H1 (cell line): ENCODE measurements at regions not wholly inside any gene's neighbourhood (a gene's known extent, or its start where the extent isn't known, plus 50 kb on each side); places are given as distances from the start of the nearest gene placed in this dataset.

Experiments
- CTCF ChIA-PET: fragments of 300-600 bp; sonication (Branson Sonifier 250); formaldehyde crosslinking; loops from one replicate; lab custom pipeline; 2021; ENCODE audit not compliant: partially characterized antibody; lab: Charles Lee
- POLR2A ChIA-PET: fragments of 300-600 bp; sonication (Branson Sonifier 250); formaldehyde crosslinking; loops from one replicate; lab custom pipeline; 2021; ENCODE audit warnings: inconsistent platforms; ENCODE audit not compliant: partially characterized antibody; lab: Charles Lee
- DNase-seq, 2 experiments: peaks; one replicate each; pipeline versions ENCODE4 v3.0.0 to v3.0.0-alpha.2; 2010 to 2022; ENCODE audit warnings: low spot score in 2 of 2, low read depth in 1 of 2, mixed read lengths in 1 of 2
- FAIRE-seq: peaks from 2 replicates; lab custom pipeline; 2011; peaks lifted over from hg19 to GRCh38; lab: Jason Lieb, UNC
- H2AFZ ChIP-seq: 2 replicates; pipeline ENCODE4 v1.8.1; 2012; ENCODE audit warnings: low read length, inconsistent platforms
- H2AK5ac ChIP-seq: 2 replicates; pipeline ENCODE4 v1.6.1; 2013; ENCODE audit warnings: low read depth, low read length
- H2BK120ac ChIP-seq: replicated peaks from 2 replicates; pipeline ENCODE3; 2013; ENCODE audit warnings: low read depth, low read length, inconsistent platforms
- H2BK12ac ChIP-seq: 2 replicates; pipeline ENCODE4 v1.6.1; 2013; ENCODE audit warnings: low read depth, low read length
- H2BK15ac ChIP-seq: 2 replicates; pipeline ENCODE4 v1.6.1; 2013; ENCODE audit warnings: low read length
- H2BK20ac ChIP-seq: 2 replicates; pipeline ENCODE4 v1.6.1; 2013; ENCODE audit warnings: low read length
- H2BK5ac ChIP-seq: 2 replicates; pipeline ENCODE4 v1.6.1; 2013; ENCODE audit warnings: low read depth, low read length
- H3K14ac ChIP-seq: 2 replicates; pipeline ENCODE4 v1.6.1; 2013; ENCODE audit warnings: inconsistent platforms; ENCODE audit not compliant: insufficient read length
- H3K18ac ChIP-seq: 2 replicates; pipeline ENCODE4 v1.6.1; 2013; ENCODE audit warnings: low read length; ENCODE audit errors: extremely low read depth
- H3K23ac ChIP-seq: 2 replicates; pipeline ENCODE4 v1.6.1; 2013; ENCODE audit warnings: inconsistent platforms; ENCODE audit not compliant: insufficient read length
- H3K23me2 ChIP-seq: 2 replicates; pipeline ENCODE4 v1.6.1; 2013; ENCODE audit warnings: low read depth, low read length
- H3K27ac ChIP-seq: 2 replicates; pipeline ENCODE4 v1.6.1; 2011; ENCODE audit warnings: low read depth, low read length, inconsistent platforms
- H3K27me3 ChIP-seq, 4 experiments: replicated peaks in 1 of 4; 1 replicate in 1 of 4; 2 replicates in 3 of 4; pipeline versions ENCODE4 v1.6.1 to v1.8.1; 2011 to 2013; ENCODE audit warnings: low read length in 3 of 4, mild to moderate bottlenecking in 3 of 4, inconsistent platforms in 2 of 4, mixed read lengths in 2 of 4, moderate library complexity in 1 of 4; ENCODE audit not compliant: control insufficient read depth in 3 of 4, insufficient read depth in 3 of 4; ENCODE audit errors: extremely low read depth in 1 of 4
- H3K36me3 ChIP-seq, 4 experiments: 2 replicates each; pipeline versions ENCODE4 v1.6.1 to v1.8.1; 2011 to 2013; ENCODE audit warnings: mild to moderate bottlenecking in 4 of 4, low read length in 3 of 4, moderate library complexity in 2 of 4, control low read depth in 1 of 4, inconsistent platforms in 1 of 4; ENCODE audit not compliant: insufficient read depth in 4 of 4, control insufficient read depth in 2 of 4
- H3K4ac ChIP-seq: replicated peaks from 2 replicates; pipeline ENCODE3; 2013; ENCODE audit warnings: low read length, low read depth, mixed read lengths, inconsistent platforms; ENCODE audit not compliant: insufficient read length
- H3K4me1 ChIP-seq, 4 experiments: replicated peaks in 1 of 4; 1 replicate in 1 of 4; 2 replicates in 3 of 4; pipeline versions ENCODE4 v1.6.1 to v1.8.1; 2011 to 2013; ENCODE audit warnings: low read length in 3 of 4, inconsistent platforms in 2 of 4, mixed read lengths in 1 of 4; ENCODE audit not compliant: insufficient read depth in 4 of 4, control insufficient read depth in 3 of 4
- H3K4me2 ChIP-seq, 2 experiments: 2 replicates each; pipeline versions ENCODE4 v1.6.1 to v1.8.1; 2011 to 2013; ENCODE audit warnings: low read depth in 2 of 2, low read length in 2 of 2, control low read depth in 1 of 2, inconsistent platforms in 1 of 2, mild to moderate bottlenecking in 1 of 2; ENCODE audit not compliant: insufficient read depth in 1 of 2
- H3K4me3 ChIP-seq, 4 experiments: fragments of 200-600, 300-600 bp in 1 of 4; sonication (generic), shearing (Covaris generic), sonication (Bioruptor Twin) in 1 of 4; 2 replicates each; pipeline versions ENCODE4 v1.5.1 to v1.8.1; 2011 to 2016; ENCODE audit warnings: low read length in 4 of 4, low read depth in 3 of 4, control low read depth in 2 of 4, inconsistent platforms in 2 of 4, mild to moderate bottlenecking in 2 of 4, mixed read lengths in 1 of 4, moderate library complexity in 1 of 4; ENCODE audit not compliant: insufficient read depth in 2 of 4; ENCODE audit errors: extremely low read depth in 1 of 4
- H3K56ac ChIP-seq: replicated peaks from 2 replicates; pipeline ENCODE3; 2013; ENCODE audit warnings: low read depth, mild to moderate bottlenecking, mixed read lengths, low read length, inconsistent platforms; ENCODE audit not compliant: insufficient read length
- H3K79me1 ChIP-seq: 2 replicates; pipeline ENCODE4 v1.6.1; 2013; ENCODE audit warnings: low read depth, low read length, control low read depth
- H3K79me2 ChIP-seq, 2 experiments: 2 replicates each; pipeline versions ENCODE4 v1.6.1 to v1.8.1; 2012 to 2013; ENCODE audit warnings: low read length in 2 of 2, mild to moderate bottlenecking in 2 of 2, inconsistent platforms in 1 of 2; ENCODE audit not compliant: insufficient read depth in 2 of 2, control insufficient read depth in 1 of 2
- H3K9ac ChIP-seq, 4 experiments: replicated peaks in 1 of 4; 1 replicate in 1 of 4; 2 replicates in 3 of 4; pipeline versions ENCODE4 v1.6.1 to v1.8.1; 2011 to 2013; ENCODE audit warnings: low read depth in 3 of 4, low read length in 3 of 4, control low read depth in 2 of 4, mild to moderate bottlenecking in 2 of 4, moderate library complexity in 2 of 4, inconsistent platforms in 1 of 4; ENCODE audit errors: extremely low read depth in 1 of 4
- H3K9me3 ChIP-seq, 2 experiments: 2 replicates each; pipeline versions ENCODE4 v1.6.1 to v1.8.1; 2012 to 2013; ENCODE audit warnings: mild to moderate bottlenecking in 2 of 2, moderate library complexity in 2 of 2, control low read depth in 1 of 2, inconsistent platforms in 1 of 2, low read depth in 1 of 2, low read length in 1 of 2, mixed read lengths in 1 of 2; ENCODE audit not compliant: insufficient read depth in 2 of 2
- H4K20me1 ChIP-seq, 2 experiments: replicated peaks in 1 of 2; 2 replicates each; pipeline versions ENCODE3 to v1.8.1; 2011 to 2013; ENCODE audit warnings: inconsistent platforms in 2 of 2, low read length in 2 of 2, mild to moderate bottlenecking in 1 of 2; ENCODE audit not compliant: insufficient read depth in 2 of 2, control insufficient read depth in 1 of 2
- H4K5ac ChIP-seq: 2 replicates; pipeline ENCODE4 v1.6.1; 2013; ENCODE audit warnings: low read length, low read depth, mixed read lengths, inconsistent platforms; ENCODE audit not compliant: insufficient read length
- H4K8ac ChIP-seq: 2 replicates; pipeline ENCODE4 v1.8.0; 2013; ENCODE audit warnings: mild to moderate bottlenecking, moderate library complexity, low read length, inconsistent platforms; ENCODE audit not compliant: insufficient read depth; ENCODE audit errors: extremely low read depth
- H4K91ac ChIP-seq: replicated peaks from 2 replicates; pipeline ENCODE3; 2013; ENCODE audit warnings: low read length, mixed read lengths, inconsistent platforms; ENCODE audit not compliant: insufficient read length
- GABPA ChIP-seq: IDR thresholded peaks from 2 replicates; pipeline ENCODE4 v1.6.1; 2011; ENCODE audit warnings: mild to moderate bottlenecking, low read length, moderate library complexity, borderline replicate concordance; ENCODE audit not compliant: insufficient read depth
- KDM1A ChIP-seq: fragments of 200-600, 300-600 bp; sonication (generic); IDR thresholded peaks from 2 replicates; pipeline ENCODE4 v1.7.1; 2016; ENCODE audit warnings: mild to moderate bottlenecking, low read length, borderline replicate concordance
- PHF8 ChIP-seq: fragments of 200-600 bp; sonication (generic); conservative IDR thresholded peaks from 2 replicates; pipeline ENCODE4 v1.7.1; 2012; ENCODE audit warnings: low read depth, mild to moderate bottlenecking, inconsistent platforms, low read length, moderate library complexity
- RNF2 ChIP-seq: fragments of 200-900, 300-1000 bp; sonication (generic); IDR thresholded peaks from 2 replicates; pipeline ENCODE4 v1.7.1; 2016; ENCODE audit warnings: borderline replicate concordance, low read depth, mild to moderate bottlenecking, antibody characterized with exemption, low read length; ENCODE audit not compliant: poor library complexity, severe bottlenecking; ENCODE audit errors: missing control alignments
- SP2 ChIP-seq: IDR thresholded peaks from 2 replicates; pipeline ENCODE4 v1.6.1; 2012; ENCODE audit warnings: mild to moderate bottlenecking, low read length, inconsistent platforms
- WGBS, 2 experiments: shearing (Covaris generic) in 1 of 2; methylation state at CpG; one replicate each; pipeline versions ENCODE4 v1.1.6 to v1.1.7; 2013 to 2015; ENCODE audit warnings: low lambda C conversion rate in 2 of 2, mixed read lengths in 2 of 2, inconsistent platforms in 1 of 2, low coverage in 1 of 2, missing lambda C conversion rate in 1 of 2; ENCODE audit not compliant: insufficient replicate concordance in 2 of 2, insufficient coverage in 1 of 2, insufficient read length in 1 of 2; ENCODE audit errors: extremely low coverage in 1 of 2, missing lambda C conversion rate in 1 of 2; 5-methylcytosine and 5-hydroxymethylcytosine counted together

- ChIA-PET POLR2A (no interaction called here), CTCF (interaction anchor here (1.3 to 1.5 kb wide), 3 partner anchors 11 to 19 kb away, joined by 3 to 4 read pairs (median 4); no protein-coding TSS in a partner anchor)
- Histone ChIP-seq H3K4me3 (no peak overlapping the region), H3K4ac (no peak overlapping the region), H3K27ac (no peak overlapping the region), H3K9ac (no peak overlapping the region), H2AK5ac (no peak overlapping the region), H2BK20ac (no peak overlapping the region), H4K91ac (no peak overlapping the region), H2AFZ (no peak overlapping the region), H3K18ac (no peak overlapping the region), H2BK15ac (no peak overlapping the region), H2BK120ac (no peak overlapping the region), H4K5ac (no peak overlapping the region), H3K27me3 (peaks cover 0 to 10% (median 7%) of the 10 kb centered on the region in 4 experiments; a peak in 5 of 7 replicates), H3K23me2 (no peaks in the 10 kb centered on the region), H4K20me1 (no peaks in the 10 kb centered on the region), H3K79me1 (no peaks in the 10 kb centered on the region), H2BK5ac (no peak overlapping the region), H3K56ac (no peak overlapping the region), H3K4me2 (no peak overlapping the region), H3K23ac (no peak overlapping the region), H4K8ac (no peak overlapping the region), H3K4me1 (peaks cover 0 to 3% (median 0%) of the 10 kb centered on the region in 4 experiments; a peak in 1 of 7 replicates), H3K9me3 (no peaks in the 10 kb centered on the region), H3K14ac (no peak overlapping the region), H3K36me3 (no peaks in the 10 kb centered on the region), H3K79me2 (no peaks in the 10 kb centered on the region), H2BK12ac (no peak overlapping the region)
- FAIRE-seq (no peak), DNase-seq (no peak)
- TF ChIP-seq GABPA (no peak), RNF2 (no peak), PHF8 (no peak), KDM1A (peak; percentile 37; the same call in 1 of the 2 replicates), SP2 (no peak)
- 81% methylated on average over 8 of the region's 8 CpGs; no CpG with 5 or more reads in 1 of the 2 experiments for WGBS, 2 experiments
These were observed 53.0 kb upstream of the WWC1 start for GRCh38 chr5:168238463-168238862.
